Endothelial cell of umbilical vein (primary cell): ENCODE measurements at regions not wholly inside any gene's neighbourhood (a gene's known extent, or its start where the extent isn't known, plus 50 kb on each side); places are given as distances from the start of the nearest gene placed in this dataset.

ENCODE experiments used
- BruUV-seq: library from RNA; stranded (reverse); fragments of 400-500 nt; replicated peaks from 2 replicates; lab custom pipeline; 2021; lab: Mats Ljungman, UMichigan
- CTCF ChIA-PET: fragments of 300-600, 350-600 bp; sonication (Branson Sonifier 250); formaldehyde crosslinking; loops from one replicate; lab custom pipeline; 2021; ENCODE audit warnings: antibody characterized with exemption, inconsistent platforms; lab: Charles Lee
- POLR2A ChIA-PET: fragments of 300-600, 350-600 bp; sonication (Branson Sonifier 250); formaldehyde crosslinking; loops from one replicate; lab custom pipeline; 2021; ENCODE audit warnings: antibody characterized with exemption, inconsistent platforms; lab: Charles Lee
- DNase-seq: peaks from one replicate; pipeline ENCODE4 v3.0.0-alpha.2; 2011; ENCODE audit warnings: low read depth, low spot score
- FAIRE-seq: peaks from 2 replicates; lab custom pipeline; 2011; peaks lifted over from hg19 to GRCh38; lab: Jason Lieb, UNC
- H2AFZ ChIP-seq: 2 replicates; pipeline ENCODE4 v1.6.0; 2012; ENCODE audit warnings: low read depth, low read length, control low read depth, inconsistent platforms
- H3K27ac ChIP-seq: 2 replicates; pipeline ENCODE4 v1.5.1; 2011; ENCODE audit warnings: low read depth, mild to moderate bottlenecking, control low read depth, low read length, moderate library complexity; ENCODE audit not compliant: insufficient read depth
- H3K27me3 ChIP-seq, 2 experiments: 2 replicates each; pipeline versions ENCODE4 v1.6.0 to v1.6.1; 2011; ENCODE audit warnings: low read length in 2 of 2, mixed read lengths in 1 of 2; ENCODE audit not compliant: control insufficient read depth in 2 of 2, insufficient read depth in 2 of 2
- H3K36me3 ChIP-seq, 2 experiments: 2 replicates in 1 of 2; 3 replicates in 1 of 2; pipeline ENCODE4 v1.5.1; 2011; ENCODE audit warnings: low read length in 2 of 2, mild to moderate bottlenecking in 1 of 2, moderate library complexity in 1 of 2; ENCODE audit not compliant: control insufficient read depth in 2 of 2, insufficient read depth in 2 of 2; ENCODE audit errors: extremely low read depth in 1 of 2
- H3K4me1 ChIP-seq: 3 replicates; pipeline ENCODE4 v1.5.1; 2011; ENCODE audit warnings: mild to moderate bottlenecking, low read length; ENCODE audit not compliant: control insufficient read depth, insufficient read depth; ENCODE audit errors: extremely low read depth
- H3K4me2 ChIP-seq: 2 replicates; pipeline ENCODE4 v1.6.1; 2011; ENCODE audit warnings: low read length, control low read depth, mixed read lengths; ENCODE audit not compliant: insufficient read depth
- H3K4me3 ChIP-seq, 3 experiments: fragments of 200-600 bp in 1 of 3; sonication (generic), shearing (Covaris generic) in 1 of 3; replicated peaks in 1 of 3; 2 replicates each; pipeline ENCODE4 v1.5.1; 2011 to 2016; ENCODE audit warnings: control low read depth in 3 of 3, low read length in 3 of 3, mild to moderate bottlenecking in 2 of 3, inconsistent platforms in 1 of 3, low read depth in 1 of 3, moderate library complexity in 1 of 3; ENCODE audit not compliant: insufficient read depth in 1 of 3
- H3K79me2 ChIP-seq: 2 replicates; pipeline ENCODE4 v1.6.0; 2012; ENCODE audit warnings: low read length, inconsistent platforms; ENCODE audit not compliant: control insufficient read depth, insufficient read depth
- H3K9ac ChIP-seq: replicated peaks from 2 replicates; pipeline ENCODE3; 2011; ENCODE audit warnings: low read length, control low read depth; ENCODE audit not compliant: insufficient read depth; ENCODE audit errors: extremely low read depth
- H3K9me1 ChIP-seq: replicated peaks from 3 replicates; pipeline ENCODE4 v1.6.0; 2011; ENCODE audit warnings: mild to moderate bottlenecking, low read length; ENCODE audit not compliant: control insufficient read depth, insufficient read depth; ENCODE audit errors: extremely low read depth
- H3K9me3 ChIP-seq: replicated peaks from 2 replicates; pipeline ENCODE4 v1.5.1; 2012; ENCODE audit warnings: low read length, inconsistent platforms; ENCODE audit not compliant: control insufficient read depth, insufficient read depth
- H4K20me1 ChIP-seq: replicated peaks from 2 replicates; pipeline ENCODE3; 2011; ENCODE audit warnings: mild to moderate bottlenecking, low read length; ENCODE audit not compliant: control insufficient read depth, insufficient read depth; ENCODE audit errors: extremely low read depth
- FOS ChIP-seq: IDR thresholded peaks from 2 replicates; pipeline ENCODE4 v1.6.1; 2011; ENCODE audit warnings: mild to moderate bottlenecking, low read length, moderate library complexity, borderline replicate concordance; ENCODE audit not compliant: insufficient read depth
- GATA2 ChIP-seq: IDR thresholded peaks from 2 replicates; pipeline ENCODE4 v1.7.0; 2011; ENCODE audit warnings: low read depth, mild to moderate bottlenecking, moderate library complexity, mixed read lengths, low read length; ENCODE audit not compliant: insufficient read length, insufficient read depth
- JUN ChIP-seq: IDR thresholded peaks from 2 replicates; pipeline ENCODE4 v1.6.1; 2011; ENCODE audit warnings: borderline replicate concordance, low read depth; ENCODE audit not compliant: insufficient read length, insufficient read depth
- MYC ChIP-seq: IDR thresholded peaks from one replicate; pipeline ENCODE4 v1.6.1; 2011; ENCODE audit warnings: mild to moderate bottlenecking, low read depth, low read length
- POLR2A ChIP-seq: IDR thresholded peaks from 2 replicates; pipeline ENCODE4 v1.6.1; 2012; ENCODE audit warnings: low read depth, mild to moderate bottlenecking, control low read depth, low read length
- POLR2AphosphoS5 ChIP-seq: IDR thresholded peaks from 2 replicates; pipeline ENCODE4 v1.6.1; 2012; ENCODE audit warnings: low read depth, mild to moderate bottlenecking, control low read depth, low read length, moderate library complexity; ENCODE audit not compliant: insufficient read depth
- dilution Hi-C: fragments of 300-500 bp; cut with MboI; formaldehyde crosslinking; loops from one replicate; pipeline ENCODE4 v1.15.0; 2019; ENCODE audit warnings: low sequenced_read_pairs; ENCODE audit not compliant: extremely low pct_ligation_motif_present
- intact Hi-C: fragments of 100-400 bp; cut with micrococcal nuclease; formaldehyde crosslinking; loops from one replicate; pipeline ENCODE4 v1.10.0; 2022
- TF ChIP-seq, protein P1 (sequence below), 2 donors: IDR thresholded peaks; 1 replicate in 1 of 2; 2 replicates in 1 of 2; pipeline ENCODE4 v1.5.1; 2011; ENCODE audit warnings: low read length in 2 of 2, mild to moderate bottlenecking in 2 of 2, moderate library complexity in 2 of 2, control low read depth in 1 of 2, inconsistent platforms in 1 of 2, low read depth in 1 of 2; ENCODE audit not compliant: insufficient read depth in 1 of 2; ENCODE audit errors: extremely low read depth in 1 of 2
- TF ChIP-seq, protein P2 (sequence below): IDR thresholded peaks from 2 replicates; pipeline ENCODE4 v1.6.1; 2011; ENCODE audit not compliant: insufficient read depth, insufficient read length

DNA sequence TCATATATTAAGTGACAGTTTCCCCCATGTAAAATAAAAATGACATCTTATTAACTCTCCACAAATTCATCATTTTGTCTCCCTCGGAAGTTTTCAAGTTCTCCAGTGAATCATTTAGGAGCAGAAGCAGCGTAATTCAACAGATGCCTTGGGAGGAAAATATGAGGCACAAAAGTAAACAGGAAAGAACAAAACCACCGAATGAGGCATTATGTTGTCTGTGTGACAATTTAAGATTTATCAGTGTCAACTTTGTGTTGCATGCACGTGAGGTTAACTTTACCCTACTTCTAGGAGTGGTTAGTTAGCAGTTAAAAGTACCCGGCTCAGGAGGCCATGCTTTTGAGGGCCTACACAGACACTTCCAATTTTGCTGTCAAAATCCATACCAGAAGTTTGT lies 258.6 kb downstream of the IPO8 start:
- no peak for TF ChIP-seq POLR2A
- TF ChIP-seq POLR2AphosphoS5 = no peak
- no peak for TF ChIP-seq GATA2
- dilution Hi-C loops (no loop called here), intact Hi-C loops (no loop called here)
- H3K4me3 ChIP-seq = no peak overlapping the region
- H3K9me1 ChIP-seq = no peaks in the 10 kb centered on the region
- H3K9me3 ChIP-seq = no peaks in the 10 kb centered on the region
- no peak overlapping the region for H3K4me2 ChIP-seq
- H3K9ac ChIP-seq = no peak overlapping the region
- no peaks in the 10 kb centered on the region for H4K20me1 ChIP-seq
- peaks cover 1 to 3% of the 10 kb centered on the region in 2 experiments for H3K27me3 ChIP-seq
- ChIA-PET POLR2A (no interaction called here), CTCF (interaction anchor here (1.3 to 1.5 kb wide), 2 partner anchors 8 to 18 kb away, joined by 3 to 4 read pairs; no protein-coding TSS in a partner anchor)
- DNase-seq (no peak), FAIRE-seq (no peak)
- H3K4me1 ChIP-seq = no peaks in the 10 kb centered on the region
- no peaks in the 10 kb centered on the region for H3K79me2 ChIP-seq
- no peak overlapping the region for H2AFZ ChIP-seq
- no TSS peak for BruUV-seq
- H3K27ac ChIP-seq = no peak overlapping the region
- no peaks in the 10 kb centered on the region for H3K36me3 ChIP-seq

DNA sequence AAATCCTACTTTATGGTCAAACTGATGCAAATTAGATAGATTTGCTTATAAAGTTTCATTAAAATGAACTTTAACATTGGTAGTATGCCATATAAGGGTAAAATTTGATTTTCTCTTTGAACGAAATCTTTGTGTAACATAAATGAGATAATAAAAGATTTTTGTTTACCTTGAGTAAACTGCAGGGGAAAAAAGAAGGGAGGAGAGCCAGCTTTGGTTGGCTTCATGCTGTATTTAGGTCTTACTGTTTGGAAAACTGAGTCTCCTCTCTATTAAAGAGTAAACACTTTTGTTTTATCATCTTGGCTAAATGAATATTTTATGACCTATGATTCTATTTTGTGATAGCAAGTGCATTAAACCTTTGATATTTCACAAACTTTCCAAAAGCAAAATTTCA lies 267.6 kb downstream of the IPO8 start:
- Histone ChIP-seq H3K27ac (no peak overlapping the region), H3K9ac (no peak overlapping the region), H3K36me3 (no peaks in the 10 kb centered on the region), H3K4me3 (no peak overlapping the region), H3K9me1 (no peaks in the 10 kb centered on the region), H3K27me3 (peaks cover 0 to 3% of the 10 kb centered on the region in 2 experiments), H4K20me1 (no peaks in the 10 kb centered on the region), H3K4me2 (no peak overlapping the region), H2AFZ (no peak overlapping the region), H3K9me3 (no peaks in the 10 kb centered on the region), H3K79me2 (no peaks in the 10 kb centered on the region), H3K4me1 (no peaks in the 10 kb centered on the region)
- ChIA-PET POLR2A (no interaction called here), CTCF (interaction anchor here (1.3 kb wide), 1 partner anchor 9 kb away, joined by 4 read pairs; no protein-coding TSS in a partner anchor)
- intact Hi-C loops (no loop called here), dilution Hi-C loops (no loop called here)
- no TSS peak for BruUV-seq
- TF ChIP-seq JUN (no peak), GATA2 (no peak), MYC (no peak), FOS (no peak), POLR2AphosphoS5 (no peak), POLR2A (no peak)
- TF ChIP-seq, protein P1, sequence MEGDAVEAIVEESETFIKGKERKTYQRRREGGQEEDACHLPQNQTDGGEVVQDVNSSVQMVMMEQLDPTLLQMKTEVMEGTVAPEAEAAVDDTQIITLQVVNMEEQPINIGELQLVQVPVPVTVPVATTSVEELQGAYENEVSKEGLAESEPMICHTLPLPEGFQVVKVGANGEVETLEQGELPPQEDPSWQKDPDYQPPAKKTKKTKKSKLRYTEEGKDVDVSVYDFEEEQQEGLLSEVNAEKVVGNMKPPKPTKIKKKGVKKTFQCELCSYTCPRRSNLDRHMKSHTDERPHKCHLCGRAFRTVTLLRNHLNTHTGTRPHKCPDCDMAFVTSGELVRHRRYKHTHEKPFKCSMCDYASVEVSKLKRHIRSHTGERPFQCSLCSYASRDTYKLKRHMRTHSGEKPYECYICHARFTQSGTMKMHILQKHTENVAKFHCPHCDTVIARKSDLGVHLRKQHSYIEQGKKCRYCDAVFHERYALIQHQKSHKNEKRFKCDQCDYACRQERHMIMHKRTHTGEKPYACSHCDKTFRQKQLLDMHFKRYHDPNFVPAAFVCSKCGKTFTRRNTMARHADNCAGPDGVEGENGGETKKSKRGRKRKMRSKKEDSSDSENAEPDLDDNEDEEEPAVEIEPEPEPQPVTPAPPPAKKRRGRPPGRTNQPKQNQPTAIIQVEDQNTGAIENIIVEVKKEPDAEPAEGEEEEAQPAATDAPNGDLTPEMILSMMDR (IDR thresholded peaks at IDR 0.05; ENCODE audit: extremely low read depth in 1 of 2, insufficient read depth in 1 of 2, low read depth in 1 of 2, low read length in 2 of 2) = no peak
- TF ChIP-seq, protein P2, sequence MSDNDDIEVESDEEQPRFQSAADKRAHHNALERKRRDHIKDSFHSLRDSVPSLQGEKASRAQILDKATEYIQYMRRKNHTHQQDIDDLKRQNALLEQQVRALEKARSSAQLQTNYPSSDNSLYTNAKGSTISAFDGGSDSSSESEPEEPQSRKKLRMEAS = no peak
- no peak for FAIRE-seq
- DNase-seq = no peak
